GM19395 (cell line): ENCODE measurements at regions not wholly inside any gene's neighbourhood (a gene's known extent, or its start where the extent isn't known, plus 50 kb on each side); places are given as distances from the start of the nearest gene placed in this dataset.
A peak's percentile ranks its signal among the peaks of the same experiment; 100 is the strongest.
"Not testable (repeated sequence)": the region's sequence is repeated elsewhere in the genome, so short reads cannot be mapped to it uniquely, and the experiment has no call there.

ENCODE experiments used
- ATAC-seq: cut with Tn5 transposase; IDR thresholded peaks from one replicate; pipeline ENCODE4 v1.9.1; 2021; ENCODE audit warnings: mild to moderate bottlenecking, moderate library complexity; ENCODE audit not compliant: unreplicated experiment

DNA sequence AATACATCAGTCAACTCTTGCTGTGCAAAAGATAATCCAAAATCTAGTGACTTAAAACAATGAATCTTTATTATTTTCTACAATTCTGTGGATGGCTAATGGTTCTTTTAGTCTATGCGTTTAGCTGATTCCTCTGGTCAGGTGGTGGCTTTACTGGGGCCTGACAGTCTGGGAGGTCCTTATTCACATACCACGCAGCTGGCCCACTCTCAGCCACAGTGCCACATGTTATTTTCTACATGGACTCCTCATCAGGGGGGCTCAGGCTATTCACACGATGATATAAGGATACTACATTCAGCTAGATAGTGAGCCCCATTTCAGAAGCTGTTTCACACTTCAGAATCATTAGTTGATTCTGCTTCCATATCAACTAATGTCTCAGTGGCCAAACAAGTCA lies 287.5 kb upstream of the MGAT4C start:
- no peak for ATAC-seq

DNA sequence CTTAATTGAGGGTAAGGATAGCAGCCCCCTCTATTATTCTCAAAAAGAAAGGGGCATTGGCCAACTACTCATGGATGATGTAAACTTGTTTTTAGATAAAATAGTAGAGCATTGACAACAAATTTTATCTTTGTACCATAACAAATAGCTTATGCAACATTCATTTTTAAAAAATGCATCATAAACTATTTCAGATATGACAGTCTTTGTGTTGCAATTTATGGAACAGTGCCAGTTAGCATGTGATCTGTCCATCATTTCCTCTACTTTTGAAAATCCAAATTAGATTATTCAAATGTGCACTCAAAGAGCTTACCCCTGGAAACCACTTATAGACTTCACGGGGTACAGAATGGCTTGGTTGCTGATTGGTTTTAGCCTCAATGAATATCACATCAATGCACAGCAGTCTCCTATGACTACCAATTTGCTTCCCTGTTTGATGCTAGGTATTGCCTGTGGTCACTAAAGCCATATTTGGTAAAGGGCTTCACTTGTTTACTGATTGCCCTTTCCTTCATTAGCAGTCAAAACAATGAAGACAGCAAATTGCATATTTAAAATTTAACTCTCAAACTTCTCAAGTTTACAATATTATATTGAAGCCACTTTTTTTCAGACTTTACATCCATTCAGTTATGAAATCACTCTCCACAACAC lies 274.9 kb upstream of the MGAT4C start:
- ATAC-seq = no peak

DNA sequence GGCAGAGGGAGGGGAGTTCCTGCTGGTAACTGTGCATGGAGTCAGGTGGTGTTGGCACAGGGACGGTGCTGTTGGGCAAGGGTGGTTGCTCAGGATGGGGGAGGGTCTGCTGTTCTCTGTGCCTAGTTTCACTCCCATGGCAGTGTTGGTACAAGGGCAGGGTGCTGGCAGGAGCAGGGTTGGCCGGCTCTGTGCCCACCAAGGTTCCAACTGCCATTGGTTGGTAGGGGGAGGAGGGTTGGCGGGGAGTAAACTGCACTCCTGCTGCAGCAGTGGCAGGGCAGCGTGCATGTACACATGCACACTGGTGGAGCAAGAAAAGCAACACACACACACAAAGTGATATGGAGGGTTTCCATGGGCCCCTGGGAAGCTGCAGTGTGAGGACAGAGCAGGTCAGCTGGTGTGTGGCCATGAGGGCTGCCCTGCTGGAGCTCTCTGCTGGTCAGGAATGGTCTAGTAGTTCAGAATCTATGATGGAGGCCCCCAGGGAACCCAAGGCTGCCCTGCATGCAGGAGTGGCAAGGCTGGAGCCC lies 269.9 kb upstream of the MGAT4C start:
- no peak for ATAC-seq

DNA sequence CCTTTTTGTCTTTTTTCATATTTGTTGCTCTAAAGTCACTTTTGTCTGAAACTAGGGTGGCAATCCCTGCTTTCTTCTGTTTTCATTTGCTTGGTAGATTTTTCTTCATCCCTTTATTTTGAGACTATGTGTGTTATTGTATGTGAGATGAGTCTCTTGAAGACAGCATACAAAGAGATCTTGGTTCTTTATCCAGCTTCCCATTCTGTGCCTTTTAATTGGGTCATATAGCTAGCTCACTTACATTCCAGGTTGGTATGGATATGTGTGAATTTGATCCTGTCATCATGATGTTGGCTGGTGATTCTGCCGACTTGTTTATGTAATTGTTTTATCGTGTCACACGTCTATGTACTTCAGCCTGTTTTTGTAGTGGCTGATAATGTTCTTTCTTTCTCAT lies 267.7 kb upstream of the MGAT4C start:
- ATAC-seq = no peak

DNA sequence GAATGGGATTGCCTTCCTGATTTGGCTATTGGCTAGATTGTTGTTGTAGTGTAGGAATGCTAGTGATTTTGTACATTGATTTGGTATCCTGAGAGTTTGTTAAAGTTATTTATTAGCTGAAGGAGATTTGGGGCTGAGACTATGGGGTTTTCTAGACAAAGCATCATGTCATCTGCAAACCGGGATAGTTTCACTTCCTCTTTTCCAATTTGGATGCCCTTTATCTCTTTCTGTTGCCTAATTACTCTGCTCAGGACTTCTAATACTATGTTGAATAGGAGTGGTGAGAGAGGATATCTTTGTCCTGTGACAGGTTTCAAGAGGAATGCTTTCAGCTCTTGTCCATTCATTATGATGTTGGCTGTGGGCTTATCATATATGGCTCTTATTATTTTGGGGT lies 265.7 kb upstream of the MGAT4C start:
- no peak for ATAC-seq

DNA sequence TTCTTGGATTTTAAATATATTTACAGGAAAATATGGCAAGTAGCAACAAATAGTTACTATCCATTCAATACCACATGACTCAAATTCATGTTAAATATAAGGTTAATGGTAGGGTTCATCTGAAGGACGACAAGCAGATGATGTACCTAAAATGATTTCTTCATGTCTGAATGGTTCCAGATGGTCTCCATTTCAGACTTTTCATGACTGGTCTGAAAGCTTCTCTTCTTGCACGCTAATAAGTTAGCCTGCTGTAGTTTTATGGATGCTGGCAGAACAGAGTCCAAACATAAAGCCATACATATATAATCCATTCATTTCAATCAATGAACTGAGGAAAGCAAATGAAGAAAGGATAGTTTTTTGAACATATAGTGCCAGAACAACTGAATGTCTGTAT lies 257.0 kb upstream of the MGAT4C start:
- peak; percentile 28 for ATAC-seq

DNA sequence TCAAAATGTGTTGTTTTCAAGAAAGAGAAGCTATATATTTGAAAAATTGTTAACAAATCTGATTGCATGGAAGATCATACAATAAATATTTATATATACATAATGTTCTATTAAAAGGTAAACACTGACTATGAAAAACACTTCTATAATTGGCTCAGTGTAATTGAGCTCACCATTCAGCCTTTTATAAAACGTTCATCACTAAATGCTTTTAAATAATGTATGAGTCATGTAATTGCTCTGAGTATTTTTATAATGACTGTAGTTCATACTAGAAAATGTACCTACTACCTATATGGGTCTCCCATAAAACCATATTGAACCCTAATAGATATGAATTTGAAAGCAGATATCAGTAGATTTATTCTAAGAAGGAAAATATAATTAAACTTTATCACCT lies 240.4 kb upstream of the MGAT4C start:
- no peak for ATAC-seq

DNA sequence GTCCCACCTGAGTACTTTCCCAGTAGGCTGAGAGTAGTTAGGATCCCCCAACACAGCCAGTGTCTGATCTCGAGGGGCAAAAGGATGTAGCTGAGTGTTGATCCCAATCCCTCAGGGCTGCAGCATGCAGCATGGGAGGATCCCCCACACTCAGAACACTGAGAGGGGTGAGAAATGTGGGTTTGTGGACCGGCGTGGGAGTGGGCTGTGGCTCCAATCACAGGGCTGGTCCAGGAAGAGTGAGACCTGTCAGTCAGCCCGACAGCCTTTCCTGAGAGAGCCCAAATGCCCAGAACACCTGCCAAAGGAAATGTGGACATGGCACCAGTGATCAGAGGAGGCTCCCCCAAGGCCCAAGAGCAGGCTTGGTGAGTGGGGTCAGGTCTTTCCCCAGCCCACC lies 228.3 kb upstream of the MGAT4C start:
- no peak for ATAC-seq

DNA sequence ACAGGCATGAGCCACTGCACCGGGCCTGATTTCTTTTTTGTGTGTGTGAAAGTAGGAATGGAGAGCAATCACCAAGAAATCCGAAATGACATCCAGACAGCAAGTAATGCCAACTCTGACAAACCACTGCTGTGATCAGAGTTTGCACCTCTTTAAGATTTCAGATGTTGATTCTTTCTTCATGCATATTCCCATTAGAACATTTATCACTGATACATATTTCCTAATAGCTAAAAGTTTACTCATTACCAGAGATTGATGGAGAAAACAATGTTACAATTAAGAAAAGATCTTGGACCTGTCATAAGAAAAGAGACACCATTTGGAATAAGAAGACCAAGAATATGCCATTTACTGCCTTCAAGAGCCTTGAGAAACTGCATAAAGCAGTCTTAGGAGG lies 217.0 kb upstream of the MGAT4C start:
- ATAC-seq = no peak

DNA sequence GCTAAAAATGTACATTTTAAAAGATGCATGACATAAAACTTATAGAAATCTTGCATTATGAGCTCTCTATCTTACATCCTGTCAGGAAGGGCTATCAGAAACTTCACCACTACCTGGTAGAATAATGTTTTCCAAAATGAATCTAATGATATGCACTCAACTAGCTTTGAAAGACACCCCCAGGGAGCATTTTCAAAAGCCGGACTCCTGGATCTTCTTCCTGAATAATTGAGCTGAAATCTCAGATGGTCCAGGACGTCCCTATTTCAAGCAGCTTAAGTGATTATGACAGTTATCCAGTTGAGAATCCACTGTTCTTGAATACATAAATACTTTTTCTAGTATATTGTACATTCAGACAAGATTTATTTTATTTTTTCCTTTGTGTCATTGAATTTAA lies 200.6 kb upstream of the MGAT4C start:
- no peak for ATAC-seq

DNA sequence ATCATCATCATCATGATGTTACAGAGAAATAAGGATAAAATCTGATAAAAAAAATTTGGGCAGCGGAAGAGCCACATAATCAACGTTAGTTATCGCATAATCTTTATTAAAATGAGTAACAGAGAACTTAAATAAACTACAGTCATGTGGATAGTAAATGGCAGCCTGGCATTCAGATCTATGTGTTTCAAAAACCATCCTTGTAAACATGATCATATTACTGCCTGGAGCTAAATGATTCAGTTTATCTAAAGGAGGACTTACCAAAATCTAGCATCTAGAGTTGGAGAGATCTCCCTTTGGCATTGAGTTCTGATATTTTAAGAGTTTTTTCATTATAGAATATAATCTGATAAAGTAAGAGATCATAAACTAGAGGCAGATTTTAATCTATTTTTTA lies 200.1 kb upstream of the MGAT4C start:
- no peak for ATAC-seq

DNA sequence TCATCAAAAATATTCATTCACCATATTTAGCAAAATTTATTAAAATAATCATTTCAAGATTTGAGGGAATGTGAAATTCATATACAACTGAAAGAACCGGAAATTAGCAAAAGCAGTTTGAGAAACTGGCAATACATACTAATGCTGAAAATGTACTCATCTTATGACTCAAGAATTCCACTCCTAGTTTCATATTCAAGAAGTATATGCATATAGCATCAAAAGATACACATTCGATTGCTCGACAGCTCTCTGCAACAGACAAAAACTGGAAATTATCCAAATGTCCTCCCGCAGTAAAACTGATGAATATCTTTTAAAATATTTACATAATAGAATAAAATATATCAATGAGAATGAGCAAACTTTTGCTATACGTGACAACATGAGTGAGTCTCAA lies 189.2 kb upstream of the MGAT4C start:
- ATAC-seq = no peak

DNA sequence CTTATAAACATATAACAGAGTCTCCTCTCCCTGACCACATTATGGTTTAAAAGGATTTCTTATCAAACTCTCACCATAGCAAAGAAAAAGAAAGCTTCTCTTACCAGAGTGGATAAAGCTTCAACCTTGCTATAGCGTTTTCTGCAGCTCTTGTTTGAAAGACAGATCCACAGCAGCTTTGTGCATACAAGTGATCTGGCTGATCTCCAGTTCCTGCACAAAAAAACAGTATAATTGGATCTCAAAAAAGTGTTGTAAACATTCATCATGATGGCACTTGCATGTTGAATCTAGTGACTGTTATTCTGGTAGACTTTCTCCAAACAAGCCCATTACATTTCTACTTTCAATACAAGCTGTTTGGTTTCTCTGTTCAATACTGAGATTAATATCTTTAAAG lies 178.9 kb upstream of the MGAT4C start:
- ATAC-seq = no peak

DNA sequence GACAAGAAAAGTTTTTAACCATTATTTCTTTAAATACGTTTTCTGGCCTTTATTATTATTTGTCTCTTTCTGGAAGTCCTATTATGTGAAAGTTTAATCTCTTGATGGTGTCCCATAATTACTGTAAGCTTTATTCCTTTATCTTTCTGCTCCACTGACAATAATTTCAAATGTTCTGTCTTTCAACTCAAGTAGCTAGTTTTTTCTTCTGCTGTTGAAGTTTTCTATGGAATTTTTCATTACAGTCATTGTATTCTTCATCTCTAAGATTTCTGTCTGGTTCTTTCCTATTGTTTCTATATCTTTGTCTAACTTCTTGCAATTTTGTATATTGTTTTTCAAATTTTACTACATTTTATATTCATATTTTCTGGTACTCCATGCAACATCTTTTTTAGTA lies 173.6 kb upstream of the MGAT4C start:
- ATAC-seq = no peak

DNA sequence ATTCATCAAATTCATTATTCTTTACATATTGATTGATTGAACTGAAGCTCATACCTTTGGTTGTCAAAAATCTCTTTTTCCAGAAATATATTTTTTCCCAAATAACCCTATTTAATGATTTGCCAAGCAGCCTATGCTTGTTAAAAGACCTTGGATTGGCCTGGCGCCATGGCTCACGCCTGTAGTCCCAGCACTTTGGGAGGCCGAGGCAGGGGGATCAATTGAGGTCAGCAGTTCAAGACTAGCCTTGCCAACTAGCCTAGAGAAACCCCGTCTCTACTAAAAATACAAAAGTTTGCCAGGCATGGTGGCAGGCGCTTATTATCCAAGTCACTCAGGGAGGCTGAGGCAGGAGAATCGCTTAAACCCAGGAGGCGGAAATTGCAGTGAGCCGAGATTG lies 165.1 kb upstream of the MGAT4C start:
- no peak for ATAC-seq

DNA sequence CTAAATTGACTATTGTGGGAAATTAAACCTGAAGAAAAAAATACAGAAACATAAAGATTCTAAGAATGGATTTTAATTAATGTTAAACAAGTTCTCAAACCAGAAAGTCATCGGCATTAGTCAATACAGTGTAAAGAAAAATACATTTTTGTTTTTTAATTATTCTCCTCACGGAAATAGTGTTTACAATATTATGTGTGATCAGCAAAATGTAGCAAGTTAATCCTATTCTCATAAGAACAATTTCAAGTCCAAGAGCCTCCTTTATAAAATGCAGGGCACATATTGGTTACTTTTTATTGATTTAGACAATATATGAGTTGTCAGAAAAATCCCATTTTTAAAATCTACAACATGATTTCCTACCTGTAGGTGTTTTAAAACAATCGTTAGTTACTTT lies 158.0 kb upstream of the MGAT4C start:
- ATAC-seq = no peak

DNA sequence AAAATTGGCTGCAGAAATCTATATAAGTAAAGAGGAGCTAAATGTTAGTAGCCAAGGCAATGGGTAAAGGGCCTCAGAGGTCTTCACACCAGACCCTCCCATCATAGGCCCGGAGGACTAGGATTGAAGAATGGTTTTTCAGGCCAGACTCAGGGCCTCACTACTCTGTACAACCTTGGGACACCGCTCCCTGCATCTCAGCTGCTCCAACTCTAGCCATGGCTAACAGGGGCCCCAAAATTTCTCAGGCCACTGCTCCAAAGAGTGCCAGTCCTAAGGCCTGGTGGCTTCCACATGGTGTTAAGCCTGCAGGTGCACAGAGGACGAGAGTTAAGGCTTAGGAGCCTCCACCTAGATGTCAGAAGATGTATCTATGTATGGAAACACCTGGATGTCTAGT lies 155.5 kb upstream of the MGAT4C start:
- no peak for ATAC-seq

DNA sequence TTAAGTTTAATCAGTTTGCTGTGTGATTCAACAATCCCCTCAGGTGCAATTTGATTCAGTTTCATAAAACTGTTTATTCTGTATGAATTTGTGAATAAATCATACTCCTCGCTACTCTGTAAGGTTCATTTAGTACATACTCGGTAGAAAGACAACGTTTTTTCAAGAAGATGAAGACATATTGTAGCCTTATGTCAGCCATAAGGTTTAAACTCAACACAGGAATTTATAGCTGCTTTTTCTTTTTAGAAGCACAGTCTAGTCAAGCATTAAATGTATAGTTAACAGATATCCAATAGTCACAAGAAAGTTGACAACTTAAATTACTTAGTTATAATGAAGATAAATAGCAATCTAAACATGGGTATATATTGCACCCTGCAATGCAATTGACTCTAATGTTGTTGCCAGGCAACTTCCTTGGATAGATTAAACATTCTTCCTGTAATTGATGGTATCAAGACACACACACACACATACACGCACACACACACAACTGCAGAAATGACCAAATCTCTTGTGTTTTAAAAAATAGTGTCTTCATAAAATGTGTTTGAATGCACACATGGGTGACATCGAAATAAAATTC lies 151.5 kb upstream of the MGAT4C start:
- no peak for ATAC-seq

DNA sequence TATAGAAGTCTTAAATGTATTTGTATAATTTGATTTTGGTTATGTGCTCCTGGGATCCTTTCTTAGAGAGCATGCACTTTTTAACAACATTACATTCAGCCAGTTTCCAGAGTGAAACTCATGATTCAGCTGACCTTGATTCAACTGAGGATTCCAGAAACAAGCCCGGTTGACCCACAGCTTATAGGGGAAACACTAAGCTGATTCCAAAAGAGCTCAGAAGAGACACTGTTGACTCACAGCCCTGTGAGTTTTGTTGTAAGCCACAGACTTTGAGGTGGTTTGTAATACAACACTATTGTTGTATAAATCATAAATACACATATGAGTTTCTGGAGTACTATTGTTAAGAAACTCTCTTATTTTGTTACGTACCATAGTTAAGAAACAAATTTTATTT lies 133.8 kb upstream of the MGAT4C start:
- ATAC-seq = no peak

DNA sequence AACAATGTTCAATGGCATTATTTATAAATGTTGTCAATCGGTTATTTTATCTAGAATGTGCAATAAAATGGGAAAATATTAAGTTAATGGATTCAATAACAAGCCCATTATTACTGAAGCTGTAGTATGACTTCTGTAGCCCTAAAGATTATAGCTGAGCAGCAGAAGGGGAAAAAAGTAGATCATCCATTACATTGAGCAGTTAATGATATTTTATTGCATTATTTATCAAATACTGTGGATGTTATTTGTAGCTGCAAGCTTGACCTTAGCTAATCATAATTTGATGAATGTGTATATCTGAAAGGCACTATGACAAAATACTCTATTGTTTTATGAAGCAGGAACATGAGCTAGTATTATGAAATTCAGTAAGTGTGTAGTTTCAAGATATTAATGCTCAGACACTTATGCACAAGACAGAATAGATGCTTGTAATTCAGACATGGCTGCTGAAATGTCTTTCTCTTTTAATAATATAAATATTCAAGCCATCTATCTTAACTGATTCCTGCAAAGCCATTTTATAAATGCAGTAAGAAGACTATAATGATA lies 131.5 kb upstream of the MGAT4C start:
- no peak for ATAC-seq

DNA sequence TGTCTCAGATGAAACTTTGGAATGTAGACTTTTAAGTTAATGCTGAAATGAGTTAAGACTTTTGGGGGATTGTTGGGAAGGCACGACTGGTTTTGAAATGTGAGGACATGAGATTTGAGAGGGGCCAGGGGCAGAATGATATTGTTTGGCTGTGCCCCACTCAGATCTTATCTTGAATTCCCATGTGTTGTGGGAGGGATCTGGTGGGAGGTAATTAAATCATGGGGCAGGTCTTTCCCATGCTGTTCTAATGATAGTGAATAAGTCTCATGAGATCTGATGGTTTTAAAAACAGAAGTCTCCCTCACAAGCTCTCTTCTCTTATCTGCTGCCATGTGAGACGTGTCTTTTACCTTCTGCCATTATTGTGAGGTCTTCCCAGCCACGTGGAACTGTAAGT lies 127.6 kb upstream of the MGAT4C start:
- not testable (repeated sequence) for ATAC-seq

DNA sequence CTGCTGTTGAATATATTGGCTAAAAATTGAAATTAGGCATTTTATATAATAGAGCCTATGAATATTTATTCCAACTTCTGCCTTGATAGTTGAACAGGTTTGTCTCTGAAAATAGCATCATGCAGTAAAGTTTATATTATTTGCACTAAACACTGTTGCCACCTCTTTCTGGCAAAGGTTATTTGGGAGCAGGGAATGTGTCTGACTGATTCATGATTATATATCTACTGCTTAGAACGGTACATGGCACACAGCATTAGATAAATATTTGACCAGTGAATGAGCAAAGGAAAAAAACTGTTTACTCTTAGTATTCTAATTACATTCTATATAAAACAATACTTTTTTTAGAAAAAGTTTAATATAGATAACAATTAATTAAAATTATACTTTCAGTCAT lies 123.1 kb upstream of the MGAT4C start:
- ATAC-seq = no peak

DNA sequence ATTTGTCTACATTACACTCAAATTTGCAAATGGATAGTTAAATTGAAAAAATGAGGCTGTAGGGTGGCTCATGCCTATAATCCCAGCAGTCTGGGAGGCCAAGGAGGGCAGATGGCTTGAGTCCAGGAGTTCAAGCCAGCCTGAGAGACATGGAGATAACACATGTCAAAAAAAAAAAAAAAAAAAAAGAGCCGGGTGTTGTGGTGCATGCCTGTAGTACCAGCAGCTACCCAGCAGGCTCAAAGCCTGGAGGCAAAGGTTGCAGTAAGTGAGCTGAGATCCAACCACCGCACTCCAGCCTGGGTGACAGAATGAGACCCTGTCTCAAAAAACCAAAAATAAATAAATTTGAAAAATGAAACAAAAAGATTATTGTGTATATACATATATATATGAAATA lies 119.9 kb upstream of the MGAT4C start:
- ATAC-seq = no peak
